ENCODE measurements at regions not wholly inside any gene's neighbourhood (a gene's known extent, or its start where the extent isn't known, plus 50 kb on each side); places are given as distances from the start of the nearest gene placed in this dataset.

- WGBS (ENCODE audit: extremely low coverage, insufficient coverage, insufficient read length), result no CpG with 5 or more reads among the region's 15 CpGs
- Histone ChIP-seq H3K79me2 (ENCODE audit: control insufficient read depth, insufficient read depth, low read length, poor library complexity) (peaks cover 2% of the 10 kb centered on the region), H2BK5ac (ENCODE audit: low read depth, low read length, poor library complexity) (peak overlapping the region; percentile 96)
Measured at GRCh38 chr3:177358091-177358976, 161.1 kb upstream of the TBL1XR1 start.

GRCh38 chr3:177358977-177359592, 161.8 kb upstream of the TBL1XR1 start:
- no peak overlapping the region for H3K23ac ChIP-seq (ENCODE audit: low read length)
- H4K12ac ChIP-seq (ENCODE audit: low read depth, low read length), result peak overlapping the region; percentile 62
- H4K91ac ChIP-seq (ENCODE audit: low read depth, low read length), result peak overlapping the region; percentile 92
- H3K9ac ChIP-seq (ENCODE audit: low read length), result no peak overlapping the region
- peak overlapping the region; percentile 96 for H2BK5ac ChIP-seq (ENCODE audit: low read depth, low read length, poor library complexity)
- peak overlapping the region; percentile 95 for H3K27ac ChIP-seq (ENCODE audit: low read depth, low read length)
- peak overlapping the region; percentile 79 for H3K18ac ChIP-seq (ENCODE audit: low read length)
- no peak overlapping the region for H2AFZ ChIP-seq (ENCODE audit: insufficient read depth, low read length, poor library complexity)
- H4K8ac ChIP-seq (ENCODE audit: low read depth, low read length), result peak overlapping the region; percentile 73
- peak; percentile 70 to 79 for DNase-seq
- H3K79me2 ChIP-seq (ENCODE audit: control insufficient read depth, insufficient read depth, low read length, poor library complexity), result peaks cover 2% of the 10 kb centered on the region
- H2AK5ac ChIP-seq (ENCODE audit: low read length), result peak overlapping the region; percentile 12
- peaks cover 30% of the 10 kb centered on the region for H3K79me1 ChIP-seq (ENCODE audit: low read length)
- no peaks in the 10 kb centered on the region for H3K36me3 ChIP-seq (ENCODE audit: control insufficient read depth in 1 of 2, insufficient read depth in 2 of 2, low read length in 2 of 2)
- H2BK120ac ChIP-seq (ENCODE audit: insufficient read depth, low read length, poor library complexity), result peak overlapping the region; percentile 93
- no peaks in the 10 kb centered on the region for H3K9me3 ChIP-seq (ENCODE audit: insufficient read depth, low read depth, low read length)
- peak overlapping the region; percentile 60 for H3K4ac ChIP-seq (ENCODE audit: low read depth, low read length)
- H3K14ac ChIP-seq (ENCODE audit: low read length), result peak overlapping the region; percentile 68
- peak overlapping the region; percentile 89 for H2BK12ac ChIP-seq (ENCODE audit: low read length)
- no peaks in the 10 kb centered on the region for H3K27me3 ChIP-seq (ENCODE audit: insufficient read depth, low read length)
- no CpG with 5 or more reads among the region's 31 CpGs for WGBS (ENCODE audit: extremely low coverage, insufficient coverage, insufficient read length)
- no peak overlapping the region for H3K4me3 ChIP-seq (ENCODE audit: low read depth, low read length)
- H3K4me1 ChIP-seq (ENCODE audit: control insufficient read depth in 1 of 2, insufficient read depth in 2 of 2, low read length in 2 of 2), result peaks cover 27 to 32% of the 10 kb centered on the region in 2 experiments
- H3K4me2 ChIP-seq (ENCODE audit: low read length), result peak overlapping the region; percentile 68

More at GRCh38 chr3:177358091-177358976, 161.1 kb upstream of the TBL1XR1 start:
- Histone ChIP-seq H3K4me3 (ENCODE audit: low read depth, low read length) (no peak overlapping the region), H3K23ac (ENCODE audit: low read length) (no peak overlapping the region), H3K4me1 (ENCODE audit: control insufficient read depth in 1 of 2, insufficient read depth in 2 of 2, low read length in 2 of 2) (peaks cover 27 to 32% of the 10 kb centered on the region in 2 experiments), H3K4me2 (ENCODE audit: low read length) (peak overlapping the region; percentile 68), H2BK12ac (ENCODE audit: low read length) (peak overlapping the region; percentile 71), H3K9me3 (ENCODE audit: insufficient read depth, low read depth, low read length) (no peaks in the 10 kb centered on the region), H2BK120ac (ENCODE audit: insufficient read depth, low read length, poor library complexity) (peak overlapping the region; percentile 93), H3K9ac (ENCODE audit: low read length) (no peak overlapping the region), H4K12ac (ENCODE audit: low read depth, low read length) (no peak overlapping the region), H3K14ac (ENCODE audit: low read length) (peak overlapping the region; percentile 75), H3K4ac (ENCODE audit: low read depth, low read length) (peak overlapping the region; percentile 32), H2AFZ (ENCODE audit: insufficient read depth, low read length, poor library complexity) (peak overlapping the region; percentile 44), H4K8ac (ENCODE audit: low read depth, low read length) (peak overlapping the region; percentile 81), H3K79me1 (ENCODE audit: low read length) (peaks cover 30% of the 10 kb centered on the region), H2AK5ac (ENCODE audit: low read length) (no peak overlapping the region), H3K36me3 (ENCODE audit: control insufficient read depth in 1 of 2, insufficient read depth in 2 of 2, low read length in 2 of 2) (no peaks in the 10 kb centered on the region), H4K91ac (ENCODE audit: low read depth, low read length) (peak overlapping the region; percentile 92), H3K27me3 (ENCODE audit: insufficient read depth, low read length) (no peaks in the 10 kb centered on the region), H3K18ac (ENCODE audit: low read length) (peak overlapping the region; percentile 66), H3K27ac (ENCODE audit: low read depth, low read length) (peak overlapping the region; percentile 95)
- peak; percentile 87 to 95 for DNase-seq

GRCh38 chr3:177359593-177360357, 162.5 kb upstream of the TBL1XR1 start:
- Histone ChIP-seq H3K27ac (ENCODE audit: low read depth, low read length) (peak overlapping the region; percentile 95), H3K9ac (ENCODE audit: low read length) (no peak overlapping the region), H3K79me2 (ENCODE audit: control insufficient read depth, insufficient read depth, low read length, poor library complexity) (peaks cover 2% of the 10 kb centered on the region), H2AFZ (ENCODE audit: insufficient read depth, low read length, poor library complexity) (peak overlapping the region; percentile 54), H3K4me1 (ENCODE audit: control insufficient read depth in 1 of 2, insufficient read depth in 2 of 2, low read length in 2 of 2) (peaks cover 27 to 32% of the 10 kb centered on the region in 2 experiments), H4K12ac (ENCODE audit: low read depth, low read length) (no peak overlapping the region), H3K9me3 (ENCODE audit: insufficient read depth, low read depth, low read length) (peaks cover 2% of the 10 kb centered on the region), H3K79me1 (ENCODE audit: low read length) (peaks cover 30% of the 10 kb centered on the region), H2AK5ac (ENCODE audit: low read length) (no peak overlapping the region), H2BK12ac (ENCODE audit: low read length) (peak overlapping the region; percentile 68), H3K36me3 (ENCODE audit: control insufficient read depth in 1 of 2, insufficient read depth in 2 of 2, low read length in 2 of 2) (no peaks in the 10 kb centered on the region), H3K27me3 (ENCODE audit: insufficient read depth, low read length) (no peaks in the 10 kb centered on the region), H3K18ac (ENCODE audit: low read length) (peak overlapping the region; percentile 79), H3K4ac (ENCODE audit: low read depth, low read length) (no peak overlapping the region), H2BK5ac (ENCODE audit: low read depth, low read length, poor library complexity) (peak overlapping the region; percentile 96), H3K4me2 (ENCODE audit: low read length) (peak overlapping the region; percentile 68), H3K23ac (ENCODE audit: low read length) (no peak overlapping the region), H3K4me3 (ENCODE audit: low read depth, low read length) (no peak overlapping the region), H3K14ac (ENCODE audit: low read length) (peak overlapping the region; percentile 25), H2BK120ac (ENCODE audit: insufficient read depth, low read length, poor library complexity) (peak overlapping the region; percentile 93), H4K91ac (ENCODE audit: low read depth, low read length) (peak overlapping the region; percentile 92), H4K8ac (ENCODE audit: low read depth, low read length) (peak overlapping the region; percentile 73)
- no CpG with 5 or more reads among the region's 40 CpGs for WGBS (ENCODE audit: extremely low coverage, insufficient coverage, insufficient read length)
- peak; percentile 93 to 98 for DNase-seq

Measured in trophoblast cell (in vitro differentiated cells and primary cell).